OCI-LY3 (cell line): ENCODE measurements at regions not wholly inside any gene's neighbourhood (a gene's known extent, or its start where the extent isn't known, plus 50 kb on each side); places are given as distances from the start of the nearest gene placed in this dataset.

Source experiments
- EZH2phosphoT487 ChIP-seq: fragments of 200-600 bp; shearing (Covaris generic); IDR thresholded peaks from 2 replicates; pipeline ENCODE4 v1.6.1; 2018; ENCODE audit warnings: antibody characterized with exemption, mixed run types, low read depth
- TF ChIP-seq, protein P1 (sequence below): fragments of 200-600, 300-600 bp; sonication (generic); IDR thresholded peaks from 2 replicates; pipeline ENCODE4 v1.5.1; 2014; ENCODE audit warnings: antibody characterized with exemption, low read length, low read depth

DNA sequence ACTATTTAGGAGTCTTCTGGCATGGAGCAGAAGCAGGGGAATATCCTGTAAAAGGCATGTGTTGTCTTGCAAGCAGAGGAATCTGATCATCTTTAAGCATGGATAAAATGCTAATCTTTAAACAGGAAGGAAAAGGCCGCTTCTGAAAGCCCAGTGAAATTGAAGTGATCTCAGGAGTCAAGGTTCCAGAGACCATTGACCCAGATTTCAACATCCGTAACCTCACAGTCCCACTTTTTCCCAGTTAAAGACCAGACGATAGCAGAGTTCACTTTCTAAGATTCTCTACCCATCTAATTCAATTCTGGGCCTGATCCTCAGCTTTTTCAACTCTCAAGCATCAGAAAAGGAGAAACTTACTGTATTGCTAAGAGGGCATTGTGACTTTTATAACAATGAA, 332.2 kb upstream of the LRP1B start:
- TF ChIP-seq, protein P1, sequence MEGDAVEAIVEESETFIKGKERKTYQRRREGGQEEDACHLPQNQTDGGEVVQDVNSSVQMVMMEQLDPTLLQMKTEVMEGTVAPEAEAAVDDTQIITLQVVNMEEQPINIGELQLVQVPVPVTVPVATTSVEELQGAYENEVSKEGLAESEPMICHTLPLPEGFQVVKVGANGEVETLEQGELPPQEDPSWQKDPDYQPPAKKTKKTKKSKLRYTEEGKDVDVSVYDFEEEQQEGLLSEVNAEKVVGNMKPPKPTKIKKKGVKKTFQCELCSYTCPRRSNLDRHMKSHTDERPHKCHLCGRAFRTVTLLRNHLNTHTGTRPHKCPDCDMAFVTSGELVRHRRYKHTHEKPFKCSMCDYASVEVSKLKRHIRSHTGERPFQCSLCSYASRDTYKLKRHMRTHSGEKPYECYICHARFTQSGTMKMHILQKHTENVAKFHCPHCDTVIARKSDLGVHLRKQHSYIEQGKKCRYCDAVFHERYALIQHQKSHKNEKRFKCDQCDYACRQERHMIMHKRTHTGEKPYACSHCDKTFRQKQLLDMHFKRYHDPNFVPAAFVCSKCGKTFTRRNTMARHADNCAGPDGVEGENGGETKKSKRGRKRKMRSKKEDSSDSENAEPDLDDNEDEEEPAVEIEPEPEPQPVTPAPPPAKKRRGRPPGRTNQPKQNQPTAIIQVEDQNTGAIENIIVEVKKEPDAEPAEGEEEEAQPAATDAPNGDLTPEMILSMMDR, result no peak
- no peak for TF ChIP-seq EZH2phosphoT487
